GM12873 (cell line): ENCODE measurements at regions not wholly inside any gene's neighbourhood (a gene's known extent, or its start where the extent isn't known, plus 50 kb on each side); places are given as distances from the start of the nearest gene placed in this dataset.

Source experiments
- TF ChIP-seq, protein P1 (sequence below): IDR thresholded peaks from 2 replicates; pipeline ENCODE4 v1.5.1; 2012; ENCODE audit warnings: low read depth, mild to moderate bottlenecking, moderate library complexity, low read length, control low read depth; ENCODE audit not compliant: insufficient read depth; ENCODE audit errors: missing control alignments

DNA sequence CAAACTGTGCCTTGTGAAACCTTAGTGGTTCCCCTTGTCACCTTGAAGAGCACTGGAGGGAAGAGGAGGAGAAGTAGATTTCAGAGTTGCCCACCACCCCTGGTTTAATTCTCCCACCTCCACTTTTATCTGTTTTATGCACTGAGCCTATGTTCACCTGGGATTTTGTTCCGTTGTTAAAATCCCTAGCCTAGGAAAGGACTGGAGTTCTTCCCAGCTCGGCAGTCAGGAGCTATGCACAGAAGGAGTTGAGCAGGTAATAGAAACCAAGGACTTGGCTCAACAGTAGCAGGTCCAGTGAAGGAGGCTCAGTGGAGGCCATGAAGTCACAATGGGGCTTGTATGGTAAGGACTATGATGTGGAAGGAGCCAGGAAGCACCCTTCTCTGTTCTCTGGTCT lies 182.4 kb upstream of the ADRA1D start:
- TF ChIP-seq, protein P1, sequence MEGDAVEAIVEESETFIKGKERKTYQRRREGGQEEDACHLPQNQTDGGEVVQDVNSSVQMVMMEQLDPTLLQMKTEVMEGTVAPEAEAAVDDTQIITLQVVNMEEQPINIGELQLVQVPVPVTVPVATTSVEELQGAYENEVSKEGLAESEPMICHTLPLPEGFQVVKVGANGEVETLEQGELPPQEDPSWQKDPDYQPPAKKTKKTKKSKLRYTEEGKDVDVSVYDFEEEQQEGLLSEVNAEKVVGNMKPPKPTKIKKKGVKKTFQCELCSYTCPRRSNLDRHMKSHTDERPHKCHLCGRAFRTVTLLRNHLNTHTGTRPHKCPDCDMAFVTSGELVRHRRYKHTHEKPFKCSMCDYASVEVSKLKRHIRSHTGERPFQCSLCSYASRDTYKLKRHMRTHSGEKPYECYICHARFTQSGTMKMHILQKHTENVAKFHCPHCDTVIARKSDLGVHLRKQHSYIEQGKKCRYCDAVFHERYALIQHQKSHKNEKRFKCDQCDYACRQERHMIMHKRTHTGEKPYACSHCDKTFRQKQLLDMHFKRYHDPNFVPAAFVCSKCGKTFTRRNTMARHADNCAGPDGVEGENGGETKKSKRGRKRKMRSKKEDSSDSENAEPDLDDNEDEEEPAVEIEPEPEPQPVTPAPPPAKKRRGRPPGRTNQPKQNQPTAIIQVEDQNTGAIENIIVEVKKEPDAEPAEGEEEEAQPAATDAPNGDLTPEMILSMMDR: no peak

DNA sequence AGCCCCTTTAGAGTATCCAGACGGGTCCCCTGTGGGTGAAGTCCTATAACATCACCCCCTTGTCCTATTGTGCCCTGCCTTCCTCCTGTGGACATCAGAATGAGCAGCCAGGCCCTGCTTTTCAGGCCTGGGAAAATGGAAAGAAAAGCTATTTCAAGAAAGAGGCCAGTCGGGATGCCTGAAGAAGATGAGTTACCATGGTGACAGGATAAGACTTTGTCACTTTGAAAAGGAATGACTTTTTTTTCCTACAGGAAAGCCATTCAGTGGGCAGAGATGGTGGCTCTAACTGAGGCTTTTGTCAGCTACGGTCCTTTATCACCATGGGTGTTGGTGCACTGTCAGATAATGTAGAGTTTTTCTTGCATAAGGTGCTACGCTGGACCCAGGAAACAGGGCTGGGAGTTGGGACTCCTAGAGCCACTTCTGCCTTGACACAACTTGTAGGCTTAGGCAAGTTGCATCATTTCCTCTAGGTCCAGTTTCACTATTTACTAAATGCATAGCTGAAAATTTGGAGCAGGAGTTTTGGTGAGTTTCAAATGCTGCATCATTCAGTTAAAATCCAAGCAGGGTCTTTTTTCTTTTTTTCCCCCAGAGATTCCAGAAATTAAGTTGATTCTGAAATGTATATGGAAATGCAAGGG lies 179.0 kb upstream of the ADRA1D start:
- TF ChIP-seq, protein P1: no peak

DNA sequence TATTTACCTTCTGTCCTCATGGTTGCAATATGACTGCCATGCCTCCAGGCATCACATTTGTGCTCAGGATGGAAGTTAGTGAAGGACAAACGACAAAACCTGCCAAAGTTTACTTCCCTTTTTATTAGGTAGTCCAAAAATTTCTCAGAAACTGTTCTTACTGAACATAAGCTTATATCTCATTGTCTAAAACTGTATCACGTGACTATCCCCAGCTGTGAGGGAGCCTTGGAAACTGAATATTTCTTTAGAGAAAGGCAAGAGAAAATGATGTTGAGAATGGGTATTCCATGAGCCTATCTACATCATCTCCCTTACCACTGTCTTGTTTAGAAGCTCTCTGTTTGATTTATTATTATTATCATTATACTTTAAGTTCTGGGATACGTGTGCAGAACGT lies 169.1 kb upstream of the ADRA1D start:
- TF ChIP-seq, protein P1: no peak

DNA sequence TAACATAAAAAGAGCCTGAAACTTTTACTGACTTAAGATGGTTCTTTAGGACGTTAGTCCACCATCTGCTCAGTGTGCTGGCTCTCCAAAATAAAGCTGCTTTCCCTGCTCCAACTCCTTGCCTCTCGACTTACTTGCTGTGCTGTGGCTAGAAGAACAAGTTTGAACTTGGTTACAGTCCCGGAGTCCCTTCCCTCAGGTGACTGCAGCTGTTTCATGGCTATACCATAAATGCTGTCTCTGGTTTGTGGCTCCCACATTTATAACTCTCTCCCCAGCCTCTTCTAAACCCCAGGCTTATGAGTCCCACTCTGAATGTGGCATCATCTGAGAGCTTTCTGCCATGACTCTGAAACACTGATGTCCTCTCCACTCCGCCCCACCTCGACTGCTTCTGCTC lies 166.2 kb upstream of the ADRA1D start:
- TF ChIP-seq, protein P1: no peak

DNA sequence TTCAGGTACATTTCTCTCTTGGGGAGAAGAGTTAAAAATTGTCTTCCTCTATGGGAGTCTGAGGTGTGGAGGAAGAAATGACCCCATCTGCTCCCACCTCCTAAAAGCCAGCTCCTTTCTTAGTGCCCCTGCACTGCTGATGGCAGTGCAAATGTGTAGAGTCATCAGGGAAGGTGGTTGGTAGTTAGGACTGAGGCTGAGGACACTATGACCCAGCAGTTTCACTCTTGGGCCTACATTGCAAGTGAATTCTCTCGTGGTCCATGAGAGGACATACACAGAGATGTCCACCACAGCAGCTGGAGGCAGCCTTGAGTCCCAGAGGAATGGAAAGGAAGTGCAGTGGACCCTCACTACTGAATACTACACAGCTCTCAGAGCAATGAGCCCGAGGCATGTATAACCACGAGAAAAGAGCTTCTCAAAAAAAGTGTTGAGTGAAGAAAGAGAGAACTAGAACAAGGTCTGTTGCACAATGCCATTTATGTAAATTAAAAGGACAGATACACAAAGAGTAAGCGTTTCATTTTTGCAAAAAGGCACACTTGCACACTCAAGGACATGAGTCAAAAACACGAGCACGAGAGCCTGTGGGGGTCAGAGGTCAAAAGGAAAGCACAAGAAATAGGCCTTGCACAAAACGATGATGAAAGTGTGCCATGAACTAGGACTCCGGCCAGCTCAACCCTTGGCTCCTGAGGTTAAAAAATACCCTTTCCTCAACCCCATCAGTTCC lies 164.4 kb upstream of the ADRA1D start:
- TF ChIP-seq, protein P1: no peak

DNA sequence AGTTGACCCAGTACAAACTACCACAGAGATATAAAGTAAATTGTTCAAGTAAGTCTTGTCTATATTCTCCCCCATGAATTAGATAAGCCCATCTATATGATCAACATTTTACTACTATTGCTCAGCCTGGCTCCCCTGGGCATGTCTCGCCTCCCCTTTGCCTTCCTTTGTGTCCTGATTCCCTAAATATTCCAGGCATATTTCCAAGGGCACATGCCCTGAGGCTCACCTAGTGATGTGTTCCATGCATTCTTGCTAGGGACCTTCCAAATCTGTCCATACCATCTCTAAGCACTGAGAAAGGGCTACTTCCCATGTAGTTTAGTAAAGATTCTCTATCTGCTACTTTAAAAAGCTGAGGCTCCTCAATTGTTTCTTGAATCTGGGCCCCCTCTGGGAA lies 163.1 kb upstream of the ADRA1D start:
- TF ChIP-seq, protein P1: no peak

DNA sequence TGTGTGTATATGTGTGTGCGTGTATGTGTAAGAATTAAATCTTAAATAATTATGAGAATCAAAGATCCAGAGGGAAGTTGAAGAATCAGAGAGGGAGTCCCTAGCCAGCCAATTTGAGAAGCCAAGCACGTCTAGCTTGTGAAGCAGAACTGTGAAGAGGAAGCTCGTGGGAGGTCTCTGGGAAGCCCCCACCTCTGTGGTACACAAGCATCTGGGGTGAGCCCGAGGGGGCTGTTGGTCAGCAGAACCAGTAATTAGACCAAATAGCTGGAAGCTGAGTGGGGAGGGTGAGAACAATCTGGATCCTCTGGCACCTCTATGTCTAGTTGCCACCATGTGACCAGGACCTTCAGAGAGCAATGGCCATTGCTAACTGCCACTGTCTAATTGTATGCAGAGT lies 162.7 kb upstream of the ADRA1D start:
- TF ChIP-seq, protein P1: no peak
